ENCODE measurements at regions not wholly inside any gene's neighbourhood (a gene's known extent, or its start where the extent isn't known, plus 50 kb on each side); places are given as distances from the start of the nearest gene placed in this dataset.
A peak's percentile ranks its signal among the peaks of the same experiment; 100 is the strongest.

GRCh38 chr12:105713606-105714305, 383.3 kb downstream of the C12orf75 start:
- DNase-seq = no peak

GRCh38 chr12:105716621-105717020, 386.1 kb downstream of the C12orf75 start:
- no peak for DNase-seq

- DNase-seq = peak; percentile 81
Measured at GRCh38 chr12:105721051-105721825, 390.7 kb downstream of the C12orf75 start.

- DNase-seq = no peak
Measured at GRCh38 chr12:105721891-105722290, 391.4 kb downstream of the C12orf75 start.

GRCh38 chr12:105723066-105723465, 392.6 kb downstream of the C12orf75 start:
- DNase-seq = no peak

GRCh38 chr12:105723494-105723893, 393.0 kb downstream of the C12orf75 start:
- no peak for DNase-seq

- DNase-seq = peak; percentile 45
Measured at GRCh38 chr12:105724641-105725040, 394.1 kb downstream of the C12orf75 start.

- peak; percentile 57 for DNase-seq
Measured at GRCh38 chr12:105725054-105725453, 394.6 kb downstream of the C12orf75 start.

GRCh38 chr12:105729181-105729771, 398.8 kb downstream of the C12orf75 start:
- no peak for DNase-seq

- DNase-seq = peak; percentile 53
Measured at GRCh38 chr12:105729926-105730325, 399.4 kb downstream of the C12orf75 start.

- no peak for DNase-seq
Measured at GRCh38 chr12:105733579-105733978, 403.1 kb downstream of the C12orf75 start.

- DNase-seq = peak; percentile 26
Measured at GRCh38 chr12:105736498-105736897, 402.3 kb downstream of the NUAK1 start.

- peak; percentile 81 for DNase-seq
Measured at GRCh38 chr12:105738051-105738450, 400.7 kb downstream of the NUAK1 start.

- no peak for DNase-seq
Measured at GRCh38 chr12:105740369-105740768, 398.4 kb downstream of the NUAK1 start.

- peak; percentile 75 for DNase-seq
Measured at GRCh38 chr12:105740970-105741725, 397.6 kb downstream of the NUAK1 start.

GRCh38 chr12:105741786-105742566, 396.8 kb downstream of the NUAK1 start:
- peak; percentile 97 for DNase-seq

- DNase-seq = no peak
Measured at GRCh38 chr12:105742567-105742874, 396.2 kb downstream of the NUAK1 start.

- DNase-seq = no peak
Measured at GRCh38 chr12:105744371-105745058, 394.2 kb downstream of the NUAK1 start.

GRCh38 chr12:105745811-105746210, 392.9 kb downstream of the NUAK1 start:
- no peak for DNase-seq

GRCh38 chr12:105748806-105749600, 389.8 kb downstream of the NUAK1 start:
- DNase-seq = peak; percentile 75

GRCh38 chr12:105750096-105750495, 388.7 kb downstream of the NUAK1 start:
- DNase-seq = no peak
